Neuronal stem cell (in vitro differentiated cells): ENCODE measurements at regions not wholly inside any gene's neighbourhood (a gene's known extent, or its start where the extent isn't known, plus 50 kb on each side); places are given as distances from the start of the nearest gene placed in this dataset.

Experiments used
- DNase-seq: peaks from one replicate; pipeline ENCODE4 v3.0.0-alpha.2; 2013; ENCODE audit warnings: low spot score
- H2AFZ ChIP-seq: one replicate; pipeline ENCODE4 v1.6.1; 2013; ENCODE audit warnings: mild to moderate bottlenecking, low read length, inconsistent platforms
- H2AK5ac ChIP-seq: 2 replicates; pipeline ENCODE4 v1.6.1; 2013; ENCODE audit warnings: low read depth, mild to moderate bottlenecking, inconsistent platforms, low read length, moderate library complexity, mixed read lengths
- H2BK120ac ChIP-seq: 2 replicates; pipeline ENCODE4 v1.6.1; 2013; ENCODE audit warnings: low read depth, mild to moderate bottlenecking, inconsistent platforms, low read length, moderate library complexity, mixed read lengths
- H2BK12ac ChIP-seq: one replicate; pipeline ENCODE4 v1.6.1; 2013; ENCODE audit warnings: low read length, inconsistent platforms
- H2BK15ac ChIP-seq: 2 replicates; pipeline ENCODE4 v1.6.1; 2013; ENCODE audit warnings: mild to moderate bottlenecking, low read length, inconsistent platforms, mixed read lengths
- H2BK5ac ChIP-seq: one replicate; pipeline ENCODE4 v1.6.1; 2013; ENCODE audit warnings: inconsistent platforms, mild to moderate bottlenecking, low read length, moderate library complexity
- H3K14ac ChIP-seq: one replicate; pipeline ENCODE4 v1.6.1; 2013; ENCODE audit warnings: low read length, inconsistent platforms
- H3K18ac ChIP-seq: 2 replicates; pipeline ENCODE4 v1.6.1; 2013; ENCODE audit warnings: low read length, inconsistent platforms
- H3K23ac ChIP-seq: 2 replicates; pipeline ENCODE4 v1.6.1; 2013; ENCODE audit warnings: low read depth, mild to moderate bottlenecking, mixed read lengths, low read length, inconsistent platforms; ENCODE audit not compliant: poor library complexity
- H3K27ac ChIP-seq: replicated peaks from 3 replicates; pipeline ENCODE4 v1.5.1; 2013; ENCODE audit warnings: low read length, inconsistent platforms
- H3K27me3 ChIP-seq, 3 experiments: 2 replicates each; pipeline ENCODE4 v1.6.1; 2013; ENCODE audit warnings: low read length in 3 of 3, mild to moderate bottlenecking in 2 of 3, inconsistent platforms in 1 of 3, low read depth in 1 of 3, mixed read lengths in 1 of 3, moderate library complexity in 1 of 3; ENCODE audit not compliant: control insufficient read depth in 3 of 3, insufficient read depth in 3 of 3
- H3K36me3 ChIP-seq, 2 donors: replicated peaks in 1 of 2; 2 replicates each; pipeline ENCODE4 v1.6.1; 2013; ENCODE audit warnings: low read length in 2 of 2; ENCODE audit not compliant: control insufficient read depth in 2 of 2, insufficient read depth in 2 of 2
- H3K4ac ChIP-seq: 2 replicates; pipeline ENCODE4 v1.6.1; 2013; ENCODE audit warnings: inconsistent platforms, mild to moderate bottlenecking, low read length, moderate library complexity
- H3K4me1 ChIP-seq, 2 donors: 1 replicate in 1 of 2; 2 replicates in 1 of 2; pipeline ENCODE4 v1.6.1; 2013; ENCODE audit warnings: low read length in 2 of 2, low read depth in 1 of 2; ENCODE audit not compliant: control insufficient read depth in 2 of 2, insufficient read depth in 1 of 2
- H3K4me2 ChIP-seq: one replicate; pipeline ENCODE4 v1.6.1; 2013; ENCODE audit warnings: mild to moderate bottlenecking, low read length, inconsistent platforms; ENCODE audit not compliant: insufficient read depth, poor library complexity, severe bottlenecking
- H3K4me3 ChIP-seq, 2 donors: 2 replicates each; pipeline ENCODE4 v1.5.1; 2013; ENCODE audit warnings: low read length in 2 of 2, mild to moderate bottlenecking in 2 of 2, inconsistent platforms in 1 of 2, moderate library complexity in 1 of 2
- H3K79me1 ChIP-seq: one replicate; pipeline ENCODE4 v1.6.1; 2013; ENCODE audit warnings: low read depth, mild to moderate bottlenecking, inconsistent platforms, low read length, moderate library complexity
- H3K9ac ChIP-seq: one replicate; pipeline ENCODE4 v1.6.1; 2013; ENCODE audit warnings: mild to moderate bottlenecking, low read depth, low read length, inconsistent platforms; ENCODE audit not compliant: poor library complexity
- H3K9me3 ChIP-seq, 2 donors: replicated peaks in 1 of 2; 2 replicates each; pipeline versions ENCODE3 to v1.6.1; 2013; ENCODE audit warnings: low read length in 2 of 2, mild to moderate bottlenecking in 2 of 2, inconsistent platforms in 1 of 2, low read depth in 1 of 2, mixed read lengths in 1 of 2, moderate library complexity in 1 of 2; ENCODE audit not compliant: control insufficient read depth in 2 of 2, insufficient read depth in 1 of 2
- H4K8ac ChIP-seq: one replicate; pipeline ENCODE4 v1.6.1; 2013; ENCODE audit warnings: low read depth, mild to moderate bottlenecking, inconsistent platforms, low read length, moderate library complexity
- H4K91ac ChIP-seq: one replicate; pipeline ENCODE4 v1.6.1; 2013; ENCODE audit warnings: low read length, low read depth, mild to moderate bottlenecking, inconsistent platforms; ENCODE audit not compliant: poor library complexity
- WGBS, 2 donors: extraction: QIAGEN DNeasy Blood & Tissue Kit; methylation state at CpG; one replicate each; pipeline ENCODE4 v1.1.7; 2013; ENCODE audit warnings: missing lambda C conversion rate in 2 of 2, mixed read lengths in 1 of 2; ENCODE audit not compliant: insufficient read length in 2 of 2, insufficient replicate concordance in 1 of 2; ENCODE audit errors: extremely low coverage in 2 of 2; 5-methylcytosine and 5-hydroxymethylcytosine counted together

GRCh38 chr5:163760498-163760897, 255.1 kb downstream of the MAT2B start:
- Histone ChIP-seq H3K4me2 (no peak overlapping the region), H2AFZ (no peak overlapping the region), H2BK15ac (no peak overlapping the region), H3K14ac (no peak overlapping the region), H2AK5ac (no peak overlapping the region), H3K4ac (no peak overlapping the region), H3K79me1 (no peaks in the 10 kb centered on the region), H4K91ac (no peak overlapping the region), H3K18ac (no peak overlapping the region), H2BK12ac (no peak overlapping the region), H3K27me3 (no peaks in the 10 kb centered on the region), H3K9ac (no peak overlapping the region), H2BK120ac (no peak overlapping the region), H3K27ac (no peak overlapping the region), H3K9me3 (no peaks in the 10 kb centered on the region), H3K4me1 (no peaks in the 10 kb centered on the region), H2BK5ac (no peak overlapping the region), H3K36me3 (no peaks in the 10 kb centered on the region), H4K8ac (no peak overlapping the region), H3K23ac (no peak overlapping the region), H3K4me3 (no peak overlapping the region)
- no CpG with 5 or more reads among the region's 3 CpGs for WGBS, 2 donors
- no peak for DNase-seq

GRCh38 chr5:163766936-163767670, 261.7 kb downstream of the MAT2B start:
- Histone ChIP-seq H2BK12ac (no peak overlapping the region), H4K8ac (no peak overlapping the region), H3K27me3 (no peaks in the 10 kb centered on the region), H3K4me2 (no peak overlapping the region), H3K27ac (no peak overlapping the region), H3K79me1 (no peaks in the 10 kb centered on the region), H2AK5ac (no peak overlapping the region), H3K9me3 (no peaks in the 10 kb centered on the region), H3K4ac (no peak overlapping the region), H2BK5ac (no peak overlapping the region), H3K9ac (no peak overlapping the region), H2BK15ac (no peak overlapping the region), H2BK120ac (no peak overlapping the region), H3K18ac (no peak overlapping the region), H3K23ac (no peak overlapping the region), H4K91ac (no peak overlapping the region), H3K14ac (no peak overlapping the region), H3K4me3 (no peak overlapping the region), H2AFZ (no peak overlapping the region), H3K36me3 (no peaks in the 10 kb centered on the region), H3K4me1 (peaks cover 1 to 4% of the 10 kb centered on the region in 2 donors)
- no CpG with 5 or more reads among the region's 8 CpGs for WGBS, 2 donors
- no peak for DNase-seq

- Histone ChIP-seq H3K18ac (no peak overlapping the region), H3K27me3 (no peaks in the 10 kb centered on the region), H3K36me3 (no peaks in the 10 kb centered on the region), H3K14ac (no peak overlapping the region), H2BK120ac (no peak overlapping the region), H3K4ac (no peak overlapping the region), H2BK15ac (no peak overlapping the region), H3K27ac (no peak overlapping the region), H3K23ac (no peak overlapping the region), H3K4me2 (no peak overlapping the region), H4K91ac (no peak overlapping the region), H2AK5ac (no peak overlapping the region), H4K8ac (no peak overlapping the region), H3K9ac (no peak overlapping the region), H3K4me1 (peaks cover 2 to 8% of the 10 kb centered on the region in 2 donors), H2BK12ac (no peak overlapping the region), H3K79me1 (no peaks in the 10 kb centered on the region), H3K9me3 (no peaks in the 10 kb centered on the region), H3K4me3 (no peak overlapping the region), H2AFZ (no peak overlapping the region), H2BK5ac (no peak overlapping the region)
- DNase-seq: no peak
- no CpG with 5 or more reads among the region's 2 CpGs for WGBS, 2 donors
Measured at GRCh38 chr5:163770625-163771024, 265.2 kb downstream of the MAT2B start.

- Histone ChIP-seq H2AFZ (peak overlapping the region; percentile 15), H4K91ac (no peak overlapping the region), H3K36me3 (no peaks in the 10 kb centered on the region), H3K9me3 (no peaks in the 10 kb centered on the region), H3K9ac (no peak overlapping the region), H3K18ac (no peak overlapping the region), H3K23ac (no peak overlapping the region), H2BK12ac (no peak overlapping the region), H3K4me3 (no peak overlapping the region), H2BK5ac (no peak overlapping the region), H3K27me3 (no peaks in the 10 kb centered on the region), H3K4ac (no peak overlapping the region), H3K4me1 (peaks cover 2 to 8% of the 10 kb centered on the region in 2 donors), H2BK120ac (no peak overlapping the region), H3K14ac (no peak overlapping the region), H3K79me1 (no peaks in the 10 kb centered on the region), H3K4me2 (no peak overlapping the region), H3K27ac (no peak overlapping the region), H2BK15ac (no peak overlapping the region), H2AK5ac (no peak overlapping the region), H4K8ac (no peak overlapping the region)
- no peak for DNase-seq
- WGBS, 2 donors: no CpG with 5 or more reads among the region's 1 CpG
Measured at GRCh38 chr5:163772241-163772640, 266.8 kb downstream of the MAT2B start.
